ENCODE measurements at regions not wholly inside any gene's neighbourhood (a gene's known extent, or its start where the extent isn't known, plus 50 kb on each side); places are given as distances from the start of the nearest gene placed in this dataset.

- Histone ChIP-seq H3K27me3 (ENCODE audit: low read depth) (no peaks in the 10 kb centered on the region), H3K4me3 (no peak overlapping the region), H3K9me3 (no peaks in the 10 kb centered on the region), H3K4me1 (no peaks in the 10 kb centered on the region), H3K36me3 (replicated peaks) (no peaks in the 10 kb centered on the region)
- in situ Hi-C loops (cut with MboI; ENCODE audit: low sequenced_read_pairs): no loop called here
- DNase-seq (ENCODE audit: low spot score in 2 of 2): no peak
Observed at GRCh38 chr10:64261092-64261491, 739.9 kb downstream of the REEP3 start.

GRCh38 chr10:64261676-64262075 is 740.5 kb downstream of the REEP3 start:
- Histone ChIP-seq H3K9me3 (no peaks in the 10 kb centered on the region), H3K27me3 (ENCODE audit: low read depth) (no peaks in the 10 kb centered on the region), H3K4me1 (no peaks in the 10 kb centered on the region), H3K36me3 (replicated peaks) (no peaks in the 10 kb centered on the region), H3K4me3 (no peak overlapping the region)
- in situ Hi-C loops (cut with MboI; ENCODE audit: low sequenced_read_pairs): no loop called here
- DNase-seq (ENCODE audit: low spot score in 2 of 2): no peak

DNA sequence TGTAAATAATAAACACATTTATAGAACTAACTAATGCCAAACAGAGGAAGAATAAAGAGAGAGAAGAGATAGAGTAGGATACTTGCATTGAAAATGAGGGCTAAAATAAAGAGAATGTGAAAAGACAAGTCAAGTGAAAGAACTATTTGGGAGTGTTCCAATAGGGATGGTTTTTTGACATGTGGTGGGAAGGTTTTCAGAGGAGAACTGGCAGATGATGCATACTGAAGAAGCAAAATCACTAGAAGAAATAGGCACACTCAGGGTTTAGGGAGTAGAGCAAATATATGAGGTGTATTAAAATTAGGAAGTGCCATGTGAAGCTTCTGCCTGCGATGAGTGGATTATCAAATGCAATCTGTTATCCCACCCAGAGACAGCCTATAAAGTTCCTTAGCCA is 744.8 kb downstream of the REEP3 start:
- Histone ChIP-seq H3K36me3 (replicated peaks) (no peaks in the 10 kb centered on the region), H3K4me1 (no peaks in the 10 kb centered on the region), H3K27me3 (ENCODE audit: low read depth) (no peaks in the 10 kb centered on the region), H3K4me3 (no peak overlapping the region), H3K9me3 (no peaks in the 10 kb centered on the region)
- in situ Hi-C loops (cut with MboI; ENCODE audit: low sequenced_read_pairs): no loop called here
- DNase-seq (ENCODE audit: low spot score in 2 of 2): no peak

GRCh38 chr10:64271508-64271907 is 750.3 kb downstream of the REEP3 start:
- in situ Hi-C loops (cut with MboI; ENCODE audit: low sequenced_read_pairs): no loop called here
- no peaks in the 10 kb centered on the region for H3K9me3 ChIP-seq
- H3K27me3 ChIP-seq (ENCODE audit: low read depth): no peaks in the 10 kb centered on the region
- no peak overlapping the region for H3K4me3 ChIP-seq
- no peak for DNase-seq (ENCODE audit: low spot score in 2 of 2)
- H3K36me3 ChIP-seq (replicated peaks): no peaks in the 10 kb centered on the region
- no peaks in the 10 kb centered on the region for H3K4me1 ChIP-seq

- no peaks in the 10 kb centered on the region for H3K27me3 ChIP-seq (ENCODE audit: low read depth)
- in situ Hi-C loops (cut with MboI; ENCODE audit: low sequenced_read_pairs): no loop called here
- no peaks in the 10 kb centered on the region for H3K9me3 ChIP-seq
- H3K4me1 ChIP-seq: no peaks in the 10 kb centered on the region
- H3K4me3 ChIP-seq: no peak overlapping the region
- peak in 1 of 2 experiments; percentile 12 for DNase-seq (ENCODE audit: low spot score in 2 of 2)
- no peaks in the 10 kb centered on the region for H3K36me3 ChIP-seq (replicated peaks)
Observed at GRCh38 chr10:64271983-64272382, 750.8 kb downstream of the REEP3 start.

GRCh38 chr10:64275001-64275400 is 753.8 kb downstream of the REEP3 start:
- Histone ChIP-seq H3K9me3 (no peaks in the 10 kb centered on the region), H3K4me3 (no peak overlapping the region), H3K4me1 (no peaks in the 10 kb centered on the region), H3K36me3 (replicated peaks) (no peaks in the 10 kb centered on the region), H3K27me3 (ENCODE audit: low read depth) (no peaks in the 10 kb centered on the region)
- in situ Hi-C loops (cut with MboI; ENCODE audit: low sequenced_read_pairs): no loop called here
- DNase-seq (ENCODE audit: low spot score in 2 of 2): no peak

DNA sequence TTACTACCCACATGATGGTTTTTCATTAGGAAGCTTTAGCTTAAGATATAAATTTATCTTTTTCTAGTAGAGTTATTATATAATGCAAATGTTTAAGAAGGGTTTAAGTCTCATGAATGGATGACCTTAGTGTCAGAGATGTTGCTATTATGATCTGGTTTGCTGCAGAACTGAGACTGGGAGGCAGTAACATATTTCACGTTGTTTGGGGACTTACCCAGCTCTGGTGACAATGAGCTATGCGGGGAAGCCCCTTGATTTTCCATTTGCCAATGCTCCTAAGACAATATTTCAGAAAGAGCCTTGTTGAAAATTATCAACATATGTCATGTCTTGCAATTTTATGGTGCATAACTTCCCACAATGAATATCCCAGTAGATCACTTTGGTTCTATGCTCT is 754.6 kb downstream of the REEP3 start:
- no peaks in the 10 kb centered on the region for H3K9me3 ChIP-seq
- H3K4me1 ChIP-seq: no peaks in the 10 kb centered on the region
- in situ Hi-C loops (cut with MboI; ENCODE audit: low sequenced_read_pairs): no loop called here
- no peaks in the 10 kb centered on the region for H3K36me3 ChIP-seq (replicated peaks)
- no peaks in the 10 kb centered on the region for H3K27me3 ChIP-seq (ENCODE audit: low read depth)
- no peak overlapping the region for H3K4me3 ChIP-seq
- DNase-seq (ENCODE audit: low spot score in 2 of 2): no peak

- Histone ChIP-seq H3K36me3 (replicated peaks) (no peaks in the 10 kb centered on the region), H3K27me3 (ENCODE audit: low read depth) (no peaks in the 10 kb centered on the region), H3K4me3 (no peak overlapping the region), H3K9me3 (no peaks in the 10 kb centered on the region), H3K4me1 (no peaks in the 10 kb centered on the region)
- in situ Hi-C loops (cut with MboI; ENCODE audit: low sequenced_read_pairs): no loop called here
- DNase-seq (ENCODE audit: low spot score in 2 of 2): no peak
Observed at GRCh38 chr10:64277536-64277935, 756.3 kb downstream of the REEP3 start.

DNA sequence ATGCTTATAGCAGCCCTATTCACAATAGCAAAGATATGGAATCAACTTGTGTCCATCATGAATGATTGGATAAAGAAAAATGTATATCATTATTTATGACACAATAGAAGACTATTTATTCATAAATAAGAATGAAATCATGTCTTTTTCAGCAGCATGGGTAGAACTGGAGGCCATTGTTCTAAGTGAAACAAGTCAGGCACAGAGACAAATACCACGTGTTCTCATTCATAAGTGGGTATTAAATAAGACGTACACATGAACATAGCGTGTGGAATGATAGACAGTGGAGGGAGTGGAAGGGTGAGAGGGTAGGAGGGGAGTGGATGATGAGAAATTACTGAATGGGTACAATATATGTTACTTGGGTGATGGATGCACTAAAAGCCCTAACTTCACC is 762.4 kb downstream of the REEP3 start:
- H3K27me3 ChIP-seq (ENCODE audit: low read depth): no peaks in the 10 kb centered on the region; the same call in 1 of the 2 replicates
- no peak for DNase-seq (ENCODE audit: low spot score in 2 of 2)
- H3K4me1 ChIP-seq: no peaks in the 10 kb centered on the region
- in situ Hi-C loops (cut with MboI; ENCODE audit: low sequenced_read_pairs): no loop called here
- H3K36me3 ChIP-seq (replicated peaks): no peaks in the 10 kb centered on the region
- H3K4me3 ChIP-seq: no peak overlapping the region
- no peaks in the 10 kb centered on the region for H3K9me3 ChIP-seq

DNA sequence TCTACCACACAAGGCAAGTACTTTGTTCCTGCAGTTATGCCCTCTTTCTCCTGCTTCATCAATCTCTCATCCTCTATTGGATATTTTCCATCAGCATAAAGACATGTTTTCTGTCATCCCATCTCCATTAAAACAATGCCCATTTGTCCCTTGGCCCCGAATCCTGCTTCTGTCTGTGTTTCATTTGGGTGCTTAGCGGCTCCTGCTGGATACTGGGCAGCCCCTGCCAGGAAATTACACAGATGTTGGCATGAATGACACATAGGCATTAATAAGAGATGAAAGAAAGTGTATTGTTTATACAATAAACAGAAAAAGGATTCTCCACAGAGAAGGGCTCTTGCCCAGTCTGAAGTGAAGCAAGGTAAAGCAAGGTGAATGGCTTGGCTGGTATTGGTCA is 765.3 kb downstream of the REEP3 start:
- in situ Hi-C loops (cut with MboI; ENCODE audit: low sequenced_read_pairs): no loop called here
- Histone ChIP-seq H3K27me3 (ENCODE audit: low read depth) (no peaks in the 10 kb centered on the region; the same call in 1 of the 2 replicates), H3K4me1 (no peaks in the 10 kb centered on the region), H3K9me3 (no peaks in the 10 kb centered on the region), H3K36me3 (replicated peaks) (no peaks in the 10 kb centered on the region), H3K4me3 (no peak overlapping the region)
- DNase-seq (ENCODE audit: low spot score in 2 of 2): no peak

- H3K27me3 ChIP-seq (ENCODE audit: low read depth): no peaks in the 10 kb centered on the region; the same call in 1 of the 2 replicates
- no peaks in the 10 kb centered on the region; the same call in 1 of the 2 replicates for H3K4me1 ChIP-seq
- no peaks in the 10 kb centered on the region for H3K9me3 ChIP-seq
- DNase-seq (ENCODE audit: low spot score in 2 of 2): no peak
- no peak overlapping the region for H3K4me3 ChIP-seq
- in situ Hi-C loops (cut with MboI; ENCODE audit: low sequenced_read_pairs): no loop called here
- no peaks in the 10 kb centered on the region for H3K36me3 ChIP-seq (replicated peaks)
Observed at GRCh38 chr10:64288404-64288803, 767.2 kb downstream of the REEP3 start.

GRCh38 chr10:64303566-64303965 is 782.4 kb downstream of the REEP3 start:
- H3K27me3 ChIP-seq (ENCODE audit: low read depth): no peaks in the 10 kb centered on the region
- no peak for DNase-seq (ENCODE audit: low spot score in 2 of 2)
- in situ Hi-C loops (cut with MboI; ENCODE audit: low sequenced_read_pairs): no loop called here
- no peaks in the 10 kb centered on the region for H3K4me1 ChIP-seq
- no peak overlapping the region for H3K4me3 ChIP-seq
- no peaks in the 10 kb centered on the region for H3K9me3 ChIP-seq
- no peaks in the 10 kb centered on the region for H3K36me3 ChIP-seq (replicated peaks)

GRCh38 chr10:64306729-64307327 is 785.6 kb downstream of the REEP3 start:
- no peaks in the 10 kb centered on the region for H3K4me1 ChIP-seq
- in situ Hi-C loops (cut with MboI; ENCODE audit: low sequenced_read_pairs): no loop called here
- no peak overlapping the region for H3K4me3 ChIP-seq
- no peaks in the 10 kb centered on the region for H3K36me3 ChIP-seq (replicated peaks)
- no peaks in the 10 kb centered on the region for H3K9me3 ChIP-seq
- DNase-seq (ENCODE audit: low spot score in 2 of 2): no peak
- no peaks in the 10 kb centered on the region for H3K27me3 ChIP-seq (ENCODE audit: low read depth)

- Histone ChIP-seq H3K4me1 (no peaks in the 10 kb centered on the region), H3K4me3 (no peak overlapping the region), H3K9me3 (no peaks in the 10 kb centered on the region), H3K36me3 (replicated peaks) (no peaks in the 10 kb centered on the region), H3K27me3 (ENCODE audit: low read depth) (no peaks in the 10 kb centered on the region)
- DNase-seq (ENCODE audit: low spot score in 2 of 2): no peak
- in situ Hi-C loops (cut with MboI; ENCODE audit: low sequenced_read_pairs): no loop called here
Observed at GRCh38 chr10:64312876-64313275, 791.7 kb downstream of the REEP3 start.

DNA sequence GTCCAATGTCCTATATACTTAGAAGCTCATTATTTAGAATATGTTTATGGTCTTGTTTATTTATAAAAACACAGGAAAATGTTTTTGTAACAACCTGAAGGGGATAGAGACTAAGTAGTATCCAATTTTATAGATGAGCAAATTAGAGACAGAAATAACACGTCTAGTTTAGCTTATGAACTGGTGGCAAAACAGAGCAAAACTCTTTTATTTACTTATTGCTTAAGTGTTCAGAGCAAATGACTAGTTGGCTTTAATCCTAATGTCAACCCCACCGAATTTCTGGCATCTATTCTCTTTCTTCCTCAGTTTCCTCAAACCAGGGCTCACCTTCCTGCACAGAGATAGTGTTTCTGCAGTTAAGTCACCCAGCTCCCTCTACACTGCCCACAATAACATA is 792.8 kb downstream of the REEP3 start:
- no peaks in the 10 kb centered on the region for H3K4me1 ChIP-seq
- no peaks in the 10 kb centered on the region for H3K27me3 ChIP-seq (ENCODE audit: low read depth)
- H3K4me3 ChIP-seq: no peak overlapping the region
- in situ Hi-C loops (cut with MboI; ENCODE audit: low sequenced_read_pairs): no loop called here
- no peak for DNase-seq (ENCODE audit: low spot score in 2 of 2)
- no peaks in the 10 kb centered on the region for H3K9me3 ChIP-seq
- no peaks in the 10 kb centered on the region for H3K36me3 ChIP-seq (replicated peaks)

Measured in HAP-1 (cell line).